ENCODE measurements at regions not wholly inside any gene's neighbourhood (a gene's known extent, or its start where the extent isn't known, plus 50 kb on each side); places are given as distances from the start of the nearest gene placed in this dataset.
"Not testable (repeated sequence)": the region's sequence is repeated elsewhere in the genome, so short reads cannot be mapped to it uniquely, and the experiment has no call there.

DNA sequence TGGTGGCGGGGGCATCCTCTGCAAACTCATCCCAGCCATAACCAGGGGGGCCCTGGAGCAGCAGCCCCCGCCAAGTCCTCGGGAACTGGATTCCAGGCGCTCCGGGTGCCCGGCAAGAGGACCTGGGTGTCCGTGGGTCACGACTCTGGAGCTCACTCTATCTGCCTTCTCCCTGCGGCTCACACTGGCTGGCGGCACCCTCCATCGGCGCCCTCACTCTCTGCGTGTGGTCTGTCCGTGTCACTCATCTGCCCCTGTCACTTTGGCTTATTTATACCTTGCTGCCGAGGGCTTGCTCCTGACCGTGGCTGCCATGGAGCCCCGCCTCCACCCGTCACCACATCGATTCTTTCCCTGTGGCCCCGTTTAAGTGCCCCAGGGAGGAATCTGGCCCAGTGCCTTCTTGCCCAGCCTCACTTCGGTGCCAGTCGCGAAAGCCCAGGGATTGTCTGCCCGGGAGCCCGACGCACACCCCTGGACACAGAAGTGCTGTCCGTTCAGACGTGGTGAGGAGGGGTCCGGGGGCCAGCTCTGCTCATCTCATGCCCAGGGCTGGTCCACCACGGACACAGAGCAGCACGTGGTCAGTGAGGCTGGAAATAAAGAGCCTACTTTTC lies 115.7 kb upstream of the ZNF469 start:
- H3K4me1 Mint-ChIP-seq (ENCODE audit: insufficient read depth, unreplicated experiment); intact Hi-C loops (cut with micrococcal nuclease); BruUV-seq (replicated peaks); CTCF ChIA-PET; POLR2A ChIA-PET; H3K27me3 Mint-ChIP-seq (ENCODE audit: insufficient read depth, unreplicated experiment); H3K27ac Mint-ChIP-seq (ENCODE audit: low read depth, unreplicated experiment); H3K4me3 Mint-ChIP-seq (ENCODE audit: unreplicated experiment); DNase-seq (ENCODE audit: unreplicated experiment); H3K9me3 Mint-ChIP-seq (ENCODE audit: unreplicated experiment); H3K36me3 Mint-ChIP-seq (ENCODE audit: insufficient read depth, unreplicated experiment): not testable (repeated sequence)

DNA sequence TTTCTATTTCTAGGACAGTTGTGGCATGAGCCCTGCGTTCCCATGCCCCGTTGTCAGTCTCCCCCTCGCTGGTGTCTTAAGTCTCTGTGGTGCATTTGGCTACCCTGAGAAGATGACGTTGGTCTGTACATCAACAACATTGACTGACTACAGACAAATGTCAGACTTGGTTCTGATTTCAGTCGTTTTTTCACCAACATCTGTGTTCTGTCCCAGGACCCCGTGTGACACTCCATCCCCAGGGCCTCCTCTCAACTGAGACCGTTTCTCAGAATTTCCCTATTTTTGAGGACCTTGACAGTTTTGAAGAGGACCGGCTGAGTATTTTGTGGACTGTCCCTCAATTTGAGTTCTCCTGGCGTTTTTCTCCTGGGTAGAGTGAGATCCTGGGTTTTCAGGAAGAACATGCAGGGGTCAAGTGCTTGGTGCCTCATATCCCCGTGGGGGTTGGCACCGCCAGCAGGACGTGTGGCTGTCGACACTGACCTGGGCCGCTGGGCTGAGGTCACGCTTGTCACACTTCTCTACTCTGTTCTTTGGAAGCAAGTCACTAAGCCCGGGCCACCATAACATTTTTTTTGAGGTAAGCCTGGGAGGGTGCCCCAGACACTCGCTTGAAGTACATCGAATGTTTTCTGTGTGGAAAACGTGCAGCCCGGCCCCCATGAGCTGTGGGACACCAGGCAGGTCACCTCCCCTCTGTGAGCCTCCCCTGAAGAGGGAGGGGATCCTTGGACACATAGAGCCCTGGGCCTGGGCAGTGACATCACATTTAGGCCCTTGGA lies 114.4 kb upstream of the ZNF469 start:
- Mint-ChIP-seq H3K27me3 (ENCODE audit: insufficient read depth, unreplicated experiment) (peaks cover 14% of the 10 kb centered on the region), H3K9me3 (ENCODE audit: unreplicated experiment) (peaks cover 13% of the 10 kb centered on the region)
- H3K4me3 Mint-ChIP-seq (ENCODE audit: unreplicated experiment); H3K36me3 Mint-ChIP-seq (ENCODE audit: insufficient read depth, unreplicated experiment); H3K27ac Mint-ChIP-seq (ENCODE audit: low read depth, unreplicated experiment); DNase-seq (ENCODE audit: unreplicated experiment); H3K4me1 Mint-ChIP-seq (ENCODE audit: insufficient read depth, unreplicated experiment); POLR2A ChIA-PET; intact Hi-C loops (cut with micrococcal nuclease); BruUV-seq (replicated peaks); CTCF ChIA-PET: not testable (repeated sequence)

DNA sequence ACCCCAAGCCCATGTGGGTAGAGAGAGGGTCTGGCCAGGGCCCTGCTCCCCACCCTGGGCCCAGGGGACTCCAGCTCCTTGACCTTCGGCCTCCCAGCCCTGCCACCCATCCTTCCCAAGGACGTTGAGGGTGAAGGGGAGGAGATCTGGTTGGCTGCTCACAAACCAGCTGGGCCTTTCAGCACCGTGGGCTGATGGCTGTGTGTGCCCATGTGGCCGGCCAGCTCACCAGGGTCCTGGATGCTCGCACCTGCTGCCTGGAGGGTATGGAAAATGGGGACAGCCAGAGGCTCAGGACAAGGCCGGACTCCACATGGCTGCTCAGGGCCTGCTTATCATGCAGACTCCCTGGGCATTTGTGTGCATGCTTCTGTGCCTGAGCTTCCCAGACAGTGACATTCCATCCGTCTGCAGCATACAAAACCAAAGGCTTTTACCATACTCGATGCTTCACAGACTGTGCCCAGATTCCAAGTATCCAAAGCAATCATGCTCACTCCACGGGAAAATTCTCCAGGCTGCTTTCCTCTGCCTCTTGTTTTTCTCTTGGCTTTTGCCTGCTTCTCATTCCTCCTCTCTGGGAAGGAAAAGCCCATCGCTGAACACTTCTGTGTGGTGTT lies 112.5 kb upstream of the ZNF469 start:
- H3K27ac Mint-ChIP-seq (ENCODE audit: low read depth, unreplicated experiment); DNase-seq (ENCODE audit: unreplicated experiment); H3K36me3 Mint-ChIP-seq (ENCODE audit: insufficient read depth, unreplicated experiment); H3K4me3 Mint-ChIP-seq (ENCODE audit: unreplicated experiment); intact Hi-C loops (cut with micrococcal nuclease); BruUV-seq (replicated peaks); H3K4me1 Mint-ChIP-seq (ENCODE audit: insufficient read depth, unreplicated experiment); CTCF ChIA-PET; POLR2A ChIA-PET: not testable (repeated sequence)
- peaks cover 13% of the 10 kb centered on the region for H3K9me3 Mint-ChIP-seq (ENCODE audit: unreplicated experiment)
- peaks cover 14% of the 10 kb centered on the region for H3K27me3 Mint-ChIP-seq (ENCODE audit: insufficient read depth, unreplicated experiment)

DNA sequence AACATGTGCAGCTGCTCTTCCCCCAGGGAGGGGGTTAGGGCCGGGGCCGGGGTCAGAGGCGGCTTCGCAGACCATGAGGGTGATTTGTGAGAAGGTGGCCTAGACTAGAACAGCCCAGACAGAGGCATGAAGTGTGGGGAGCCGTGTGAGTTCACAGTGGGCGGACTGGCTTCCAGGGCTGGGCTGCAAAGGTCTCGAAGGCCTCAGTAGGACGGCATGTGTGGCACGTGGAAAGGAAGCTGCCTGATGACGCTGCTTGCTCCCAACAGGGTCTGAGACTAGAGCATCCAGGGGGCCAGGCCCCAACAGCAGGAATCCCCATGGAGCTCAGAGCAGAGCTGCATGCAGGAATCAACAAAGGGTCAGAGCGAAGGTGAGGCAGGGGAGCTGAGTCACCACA lies 111.5 kb upstream of the ZNF469 start:
- not testable (repeated sequence) for BruUV-seq (replicated peaks)

DNA sequence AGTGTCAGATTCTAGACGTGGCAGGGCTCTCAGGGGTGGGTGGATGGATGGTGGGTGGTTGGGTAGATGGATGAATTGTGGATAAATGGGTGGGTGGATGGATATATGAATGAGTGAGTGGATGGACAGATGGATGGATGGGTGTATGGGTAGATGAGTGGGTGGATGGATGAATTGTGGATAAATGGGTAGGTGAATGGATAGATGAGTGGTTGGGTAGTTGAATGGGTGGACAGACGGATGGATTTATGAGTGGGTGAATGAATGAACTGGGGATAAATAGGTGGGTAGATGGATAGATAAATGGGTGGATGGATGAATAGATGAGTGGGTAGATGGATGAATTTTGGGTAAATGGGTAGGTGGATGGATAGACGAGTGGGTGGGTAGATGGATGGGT lies 111.0 kb upstream of the ZNF469 start:
- H3K27ac Mint-ChIP-seq (ENCODE audit: low read depth, unreplicated experiment); CTCF ChIA-PET; BruUV-seq (replicated peaks); H3K4me1 Mint-ChIP-seq (ENCODE audit: insufficient read depth, unreplicated experiment); POLR2A ChIA-PET; H3K4me3 Mint-ChIP-seq (ENCODE audit: unreplicated experiment); DNase-seq (ENCODE audit: unreplicated experiment); intact Hi-C loops (cut with micrococcal nuclease); H3K36me3 Mint-ChIP-seq (ENCODE audit: insufficient read depth, unreplicated experiment): not testable (repeated sequence)
- Mint-ChIP-seq H3K9me3 (ENCODE audit: unreplicated experiment) (peaks cover 13% of the 10 kb centered on the region), H3K27me3 (ENCODE audit: insufficient read depth, unreplicated experiment) (peaks cover 14% of the 10 kb centered on the region)

More for the DNA sequence above, 111.5 kb upstream of the ZNF469 start:
- H3K4me3 Mint-ChIP-seq (ENCODE audit: unreplicated experiment); POLR2A ChIA-PET; H3K4me1 Mint-ChIP-seq (ENCODE audit: insufficient read depth, unreplicated experiment); CTCF ChIA-PET; intact Hi-C loops (cut with micrococcal nuclease); DNase-seq (ENCODE audit: unreplicated experiment); H3K36me3 Mint-ChIP-seq (ENCODE audit: insufficient read depth, unreplicated experiment); H3K27ac Mint-ChIP-seq (ENCODE audit: low read depth, unreplicated experiment): not testable (repeated sequence)
- Mint-ChIP-seq H3K9me3 (ENCODE audit: unreplicated experiment) (peaks cover 13% of the 10 kb centered on the region), H3K27me3 (ENCODE audit: insufficient read depth, unreplicated experiment) (peaks cover 14% of the 10 kb centered on the region)

DNA sequence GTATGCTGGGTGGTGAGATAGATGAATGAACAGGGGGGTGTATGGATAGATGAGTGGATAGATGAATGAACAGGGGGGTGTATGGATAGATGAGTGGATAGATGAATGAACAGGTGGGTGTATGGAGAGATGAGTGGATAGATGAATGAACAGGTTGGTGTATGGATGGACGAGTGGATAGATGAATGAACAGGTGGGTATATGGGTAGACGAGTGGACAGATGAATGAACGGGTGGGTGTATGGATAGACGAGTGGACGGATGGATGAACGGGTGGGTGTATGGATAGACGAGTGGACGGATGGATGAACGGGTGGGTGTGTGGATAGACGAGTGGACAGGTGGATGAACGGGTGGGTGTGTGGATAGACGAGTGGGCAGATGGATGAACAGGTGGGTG lies 110.3 kb upstream of the ZNF469 start:
- CTCF ChIA-PET; H3K27ac Mint-ChIP-seq (ENCODE audit: low read depth, unreplicated experiment); BruUV-seq (replicated peaks); intact Hi-C loops (cut with micrococcal nuclease); H3K4me1 Mint-ChIP-seq (ENCODE audit: insufficient read depth, unreplicated experiment); H3K36me3 Mint-ChIP-seq (ENCODE audit: insufficient read depth, unreplicated experiment); H3K4me3 Mint-ChIP-seq (ENCODE audit: unreplicated experiment); DNase-seq (ENCODE audit: unreplicated experiment); POLR2A ChIA-PET: not testable (repeated sequence)
- peaks cover 13% of the 10 kb centered on the region for H3K9me3 Mint-ChIP-seq (ENCODE audit: unreplicated experiment)
- H3K27me3 Mint-ChIP-seq (ENCODE audit: insufficient read depth, unreplicated experiment) = peaks cover 14% of the 10 kb centered on the region

DNA sequence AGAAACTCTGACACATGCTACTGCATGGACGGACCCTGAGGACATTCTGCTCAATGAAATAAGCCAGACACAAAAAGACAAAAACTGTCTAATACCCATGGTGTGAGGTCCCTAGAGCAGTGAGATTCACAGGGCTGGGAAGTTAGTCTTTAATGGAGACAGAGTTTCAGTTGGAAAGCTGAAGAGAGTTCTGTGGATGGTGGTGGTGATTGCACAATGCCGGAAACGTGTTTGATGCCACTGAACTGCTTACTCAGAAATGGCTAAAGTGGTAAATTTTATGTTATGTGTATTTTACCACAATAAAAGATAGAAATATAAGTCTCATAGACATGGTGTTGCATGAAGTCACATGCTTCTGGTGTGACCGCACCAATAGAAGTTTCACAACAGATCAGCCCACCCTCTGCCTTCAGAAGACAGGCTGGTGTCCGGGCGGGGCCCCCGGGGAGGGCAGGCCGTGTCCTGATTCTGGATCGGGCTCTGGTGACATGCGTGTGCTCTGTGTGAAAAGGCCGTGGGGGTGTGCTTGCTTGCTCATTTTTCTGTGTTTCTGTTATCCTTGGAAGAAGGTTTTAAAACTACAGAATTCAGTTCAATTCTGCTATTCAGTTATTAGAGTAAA lies 108.5 kb upstream of the ZNF469 start:
- peaks cover 13% of the 10 kb centered on the region for H3K9me3 Mint-ChIP-seq (ENCODE audit: unreplicated experiment)
- H3K36me3 Mint-ChIP-seq (ENCODE audit: insufficient read depth, unreplicated experiment); H3K4me3 Mint-ChIP-seq (ENCODE audit: unreplicated experiment); intact Hi-C loops (cut with micrococcal nuclease); BruUV-seq (replicated peaks); CTCF ChIA-PET; POLR2A ChIA-PET; H3K27ac Mint-ChIP-seq (ENCODE audit: low read depth, unreplicated experiment); H3K4me1 Mint-ChIP-seq (ENCODE audit: insufficient read depth, unreplicated experiment); DNase-seq (ENCODE audit: unreplicated experiment): not testable (repeated sequence)
- H3K27me3 Mint-ChIP-seq (ENCODE audit: insufficient read depth, unreplicated experiment) = peaks cover 14% of the 10 kb centered on the region

Data from MCF 10A (cell line).